B cell (primary cell): ENCODE measurements at regions not wholly inside any gene's neighbourhood (a gene's known extent, or its start where the extent isn't known, plus 50 kb on each side); places are given as distances from the start of the nearest gene placed in this dataset.

Experiments
- ATAC-seq: fragments of 200-7000 bp; cut with Tn5 transposase; one replicate; pipeline ENCODE4 v1.10.0; 2021; ENCODE audit warnings: low read depth, mild to moderate bottlenecking, moderate number of reproducible peaks, moderate library complexity
- CTCF ChIA-PET: fragments of 350-600 bp; sonication (Branson Sonifier 250); formaldehyde crosslinking; loops from one replicate; lab custom pipeline; 2021; ENCODE audit warnings: antibody characterized with exemption, inconsistent platforms; lab: Charles Lee
- POLR2A ChIA-PET: fragments of 350-600 bp; sonication (Branson Sonifier 250); formaldehyde crosslinking; loops from one replicate; lab custom pipeline; 2021; ENCODE audit warnings: antibody characterized with exemption; lab: Charles Lee
- DNase-seq: peaks from one replicate; pipeline ENCODE4 v3.0.0; 2013
- H2AFZ ChIP-seq: 2 replicates; pipeline ENCODE4 v1.6.1; 2012; ENCODE audit warnings: mild to moderate bottlenecking, low read depth, low read length; ENCODE audit not compliant: insufficient read depth, poor library complexity, severe bottlenecking
- H3K27ac ChIP-seq, 2 donors: 1 replicate in 1 of 2; 2 replicates in 1 of 2; pipeline ENCODE4 v1.5.1; 2012 to 2013; ENCODE audit warnings: low read length in 2 of 2, mild to moderate bottlenecking in 2 of 2, moderate library complexity in 1 of 2
- H3K27me3 ChIP-seq, 4 experiments: fragments of 200-600 bp in 1 of 4; sonication (generic) in 1 of 4; replicated peaks in 1 of 4; 1 replicate in 2 of 4; 2 replicates in 2 of 4; pipeline versions ENCODE4 v1.6.1 to v1.7.0; 2013 to 2016; ENCODE audit warnings: low read length in 3 of 4, mild to moderate bottlenecking in 2 of 4, mixed read lengths in 1 of 4, moderate library complexity in 1 of 4; ENCODE audit not compliant: insufficient read depth in 4 of 4, control insufficient read depth in 3 of 4; ENCODE audit errors: control extremely low read depth in 1 of 4
- H3K36me3 ChIP-seq, 2 experiments: replicated peaks in 1 of 2; 1 replicate in 1 of 2; 2 replicates in 1 of 2; pipeline versions ENCODE4 v1.6.1 to v1.7.1; 2013; ENCODE audit warnings: low read length in 1 of 2; ENCODE audit not compliant: insufficient read depth in 2 of 2, control insufficient read depth in 1 of 2; ENCODE audit errors: control extremely low read depth in 1 of 2, extremely low read depth in 1 of 2
- H3K4me1 ChIP-seq, 2 donors: fragments of 200-600 bp in 1 of 2; sonication (generic) in 1 of 2; 1 replicate in 1 of 2; 2 replicates in 1 of 2; pipeline versions ENCODE4 v1.5.1 to v1.6.1; 2013 to 2017; ENCODE audit warnings: low read length in 2 of 2; ENCODE audit not compliant: control insufficient read depth in 2 of 2, insufficient read depth in 2 of 2
- H3K4me2 ChIP-seq: replicated peaks from 2 replicates; pipeline ENCODE3; 2012; ENCODE audit warnings: mild to moderate bottlenecking, low read depth, low read length; ENCODE audit not compliant: poor library complexity, severe bottlenecking
- H3K4me3 ChIP-seq, 5 experiments: fragments of 200-600 bp in 1 of 5; sonication (generic) in 1 of 5; 1 replicate in 3 of 5; 2 replicates in 2 of 5; pipeline versions ENCODE4 v1.5.1 to v1.7.0; 2011 to 2016; ENCODE audit warnings: low read length in 4 of 5, mild to moderate bottlenecking in 4 of 5, low read depth in 2 of 5, control low read depth in 1 of 5, moderate library complexity in 1 of 5; ENCODE audit not compliant: insufficient read depth in 1 of 5; ENCODE audit errors: control extremely low read depth in 1 of 5, extremely low read depth in 1 of 5
- H3K79me2 ChIP-seq: fragments of 200-600 bp; sonication (generic); one replicate; pipeline ENCODE4 v1.6.0; 2016; ENCODE audit warnings: low read length; ENCODE audit not compliant: control insufficient read depth, insufficient read depth
- H3K9ac ChIP-seq: fragments of 200-600 bp; sonication (generic); 2 replicates; pipeline ENCODE4 v1.6.1; 2017; ENCODE audit warnings: mild to moderate bottlenecking, low read length, moderate library complexity
- H3K9me3 ChIP-seq, 3 donors: one replicate each; pipeline versions ENCODE4 v1.6.1 to v1.7.1; 2013; ENCODE audit warnings: low read length in 2 of 3; ENCODE audit not compliant: control insufficient read depth in 2 of 3, insufficient read depth in 1 of 3; ENCODE audit errors: control extremely low read depth in 1 of 3
- H4K20me1 ChIP-seq: 2 replicates; pipeline ENCODE4 v1.6.0; 2012; ENCODE audit warnings: mild to moderate bottlenecking, low read length; ENCODE audit not compliant: insufficient read depth, control insufficient read depth, poor library complexity, severe bottlenecking
- H3K27ac Mint-ChIP-seq: one replicate; pipeline ENCODE4 v1.8.0; 2021; ENCODE audit warnings: mixed read lengths
- H3K27me3 Mint-ChIP-seq: one replicate; pipeline ENCODE4 v1.8.0; 2021; ENCODE audit warnings: mixed read lengths
- H3K4me1 Mint-ChIP-seq: one replicate; pipeline ENCODE4 v1.8.0; 2021; ENCODE audit warnings: mixed read lengths
- H3K4me3 Mint-ChIP-seq: one replicate; pipeline ENCODE4 v1.8.0; 2021; ENCODE audit warnings: mixed read lengths
- H3K9me3 Mint-ChIP-seq: one replicate; pipeline ENCODE4 v1.8.0; 2022; ENCODE audit warnings: mixed read lengths; ENCODE audit not compliant: insufficient read depth
- EZH2 ChIP-seq: IDR thresholded peaks from 2 replicates; pipeline ENCODE4 v1.6.1; 2012; ENCODE audit warnings: borderline replicate concordance, low read depth, mild to moderate bottlenecking, moderate library complexity, low read length; ENCODE audit not compliant: insufficient read depth, poor library complexity, severe bottlenecking
- WGBS: methylation state at CpG from one replicate; pipeline ENCODE4 v1.1.5; 2013; ENCODE audit warnings: missing lambda C conversion rate; ENCODE audit not compliant: insufficient coverage; 5-methylcytosine and 5-hydroxymethylcytosine counted together
- intact Hi-C: fragments of 100-400 bp; cut with micrococcal nuclease; formaldehyde crosslinking; loops from one replicate; pipeline ENCODE4 v1.10.0; 2022
- TF ChIP-seq, protein P1 (sequence below): fragments of 200-600 bp; IDR thresholded peaks from one replicate; pipeline ENCODE4 v1.8.0; 2022; ENCODE audit warnings: antibody characterized with exemption, mild to moderate bottlenecking

DNA sequence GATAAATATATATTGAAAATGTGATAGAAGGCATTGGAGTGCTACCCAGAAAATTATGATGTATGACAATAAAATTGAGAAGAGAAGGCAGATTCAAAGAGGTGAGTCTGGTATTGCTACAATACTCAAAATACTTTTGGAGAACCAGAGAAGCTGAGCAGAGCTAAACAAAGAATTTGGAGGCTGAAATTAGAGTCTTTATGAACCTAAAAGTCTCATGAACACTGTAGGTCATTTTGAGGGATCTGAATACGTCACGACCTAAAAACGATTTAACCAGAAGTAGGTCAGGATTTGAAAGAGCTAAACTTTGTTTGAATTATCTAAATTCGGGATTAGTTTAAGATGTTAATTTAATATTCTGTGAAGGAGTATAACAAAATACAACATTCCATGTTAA, 182.4 kb upstream of the CDH9 start:
- Histone ChIP-seq H3K79me2 (no peaks in the 10 kb centered on the region), H3K36me3 (no peaks in the 10 kb centered on the region), H3K9ac (no peak overlapping the region), H3K4me1 (no peaks in the 10 kb centered on the region), H2AFZ (no peak overlapping the region), H3K27me3 (no peaks in the 10 kb centered on the region), H4K20me1 (no peaks in the 10 kb centered on the region), H3K4me2 (no peak overlapping the region), H3K9me3 (peaks cover 0 to 15% (median 0%) of the 10 kb centered on the region in 3 donors), H3K4me3 (no peak overlapping the region), H3K27ac (no peak overlapping the region)
- Mint-ChIP-seq H3K9me3 (peaks cover 8% of the 10 kb centered on the region), H3K27ac (no peak overlapping the region), H3K4me3 (no peak overlapping the region), H3K4me1 (no peaks in the 10 kb centered on the region), H3K27me3 (no peaks in the 10 kb centered on the region)
- DNase-seq, result no peak
- intact Hi-C loops, result no loop called here
- no peak for ATAC-seq
- TF ChIP-seq, protein P1, sequence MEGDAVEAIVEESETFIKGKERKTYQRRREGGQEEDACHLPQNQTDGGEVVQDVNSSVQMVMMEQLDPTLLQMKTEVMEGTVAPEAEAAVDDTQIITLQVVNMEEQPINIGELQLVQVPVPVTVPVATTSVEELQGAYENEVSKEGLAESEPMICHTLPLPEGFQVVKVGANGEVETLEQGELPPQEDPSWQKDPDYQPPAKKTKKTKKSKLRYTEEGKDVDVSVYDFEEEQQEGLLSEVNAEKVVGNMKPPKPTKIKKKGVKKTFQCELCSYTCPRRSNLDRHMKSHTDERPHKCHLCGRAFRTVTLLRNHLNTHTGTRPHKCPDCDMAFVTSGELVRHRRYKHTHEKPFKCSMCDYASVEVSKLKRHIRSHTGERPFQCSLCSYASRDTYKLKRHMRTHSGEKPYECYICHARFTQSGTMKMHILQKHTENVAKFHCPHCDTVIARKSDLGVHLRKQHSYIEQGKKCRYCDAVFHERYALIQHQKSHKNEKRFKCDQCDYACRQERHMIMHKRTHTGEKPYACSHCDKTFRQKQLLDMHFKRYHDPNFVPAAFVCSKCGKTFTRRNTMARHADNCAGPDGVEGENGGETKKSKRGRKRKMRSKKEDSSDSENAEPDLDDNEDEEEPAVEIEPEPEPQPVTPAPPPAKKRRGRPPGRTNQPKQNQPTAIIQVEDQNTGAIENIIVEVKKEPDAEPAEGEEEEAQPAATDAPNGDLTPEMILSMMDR, result no peak
- no peak for TF ChIP-seq EZH2
- WGBS, result 100% methylated on average over 1 of the region's 4 CpGs
- CTCF ChIA-PET, result no interaction called here
- POLR2A ChIA-PET, result no interaction called here

DNA sequence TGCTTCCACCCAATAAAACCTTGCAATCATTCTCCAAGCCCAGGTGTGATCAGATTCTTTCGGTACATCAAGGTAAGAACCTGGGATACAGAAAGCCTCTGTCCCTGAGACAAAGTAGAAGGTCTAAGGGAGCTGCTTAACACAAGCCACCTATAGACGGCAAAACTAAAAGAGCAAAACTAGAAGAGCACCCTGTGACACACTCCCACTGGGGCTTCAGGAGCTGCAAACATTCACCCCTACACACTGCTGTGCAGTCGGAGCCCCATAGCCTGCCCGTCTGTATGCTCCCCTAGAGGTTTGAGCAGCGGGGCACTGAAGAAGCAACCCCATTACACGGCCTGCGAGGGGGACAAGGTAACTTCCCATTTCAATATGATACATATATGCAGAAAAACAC, 179.6 kb upstream of the CDH9 start:
- Histone ChIP-seq H3K9me3 (peaks cover 0 to 15% (median 0%) of the 10 kb centered on the region in 3 donors), H3K36me3 (no peaks in the 10 kb centered on the region), H3K9ac (no peak overlapping the region), H4K20me1 (no peaks in the 10 kb centered on the region), H3K27me3 (no peaks in the 10 kb centered on the region), H3K4me2 (no peak overlapping the region), H2AFZ (no peak overlapping the region), H3K4me3 (no peak overlapping the region), H3K4me1 (no peaks in the 10 kb centered on the region), H3K27ac (no peak overlapping the region), H3K79me2 (no peaks in the 10 kb centered on the region)
- H3K9me3 Mint-ChIP-seq, result peaks cover 8% of the 10 kb centered on the region
- H3K4me1 Mint-ChIP-seq, result no peaks in the 10 kb centered on the region
- H3K4me3 Mint-ChIP-seq, result no peak overlapping the region
- 100% methylated on average over 3 of the region's 7 CpGs for WGBS
- H3K27me3 Mint-ChIP-seq, result no peaks in the 10 kb centered on the region
- H3K27ac Mint-ChIP-seq, result no peak overlapping the region
- ATAC-seq (no peak), DNase-seq (no peak)
- no peak for TF ChIP-seq EZH2
- TF ChIP-seq, protein P1, result no peak
- CTCF ChIA-PET, result no interaction called here
- POLR2A ChIA-PET, result no interaction called here
- intact Hi-C loops, result no loop called here
